ENCODE measurements at regions not wholly inside any gene's neighbourhood (a gene's known extent, or its start where the extent isn't known, plus 50 kb on each side); places are given as distances from the start of the nearest gene placed in this dataset.

DNA sequence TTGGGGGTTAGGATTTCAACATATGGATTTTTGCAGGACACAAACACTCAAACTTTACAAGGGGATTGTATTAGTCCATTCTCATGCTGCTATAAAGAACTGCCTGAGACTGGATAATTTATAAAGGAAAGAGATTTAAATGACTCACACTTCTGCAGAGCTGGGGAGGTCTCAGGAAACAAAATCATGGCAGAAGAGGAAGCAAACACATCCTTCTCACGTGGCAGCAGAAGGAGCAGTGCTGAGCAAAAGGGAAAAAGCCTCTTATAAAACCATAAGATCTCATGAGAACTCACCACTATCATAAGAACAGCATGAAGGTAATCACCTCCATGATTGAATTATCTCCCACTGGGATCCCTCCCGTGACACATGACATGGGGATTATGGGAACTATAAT is 1183.1 kb downstream of the ZPLD1 start:
- TF ChIP-seq GATA2 (IDR thresholded peaks at IDR 0.05; ENCODE audit: low read depth, low read length) (no peak), GATA3 (IDR thresholded peaks at IDR 0.05; ENCODE audit: low read depth, low read length) (no peak)
